ENCODE measurements at regions not wholly inside any gene's neighbourhood (a gene's known extent, or its start where the extent isn't known, plus 50 kb on each side); places are given as distances from the start of the nearest gene placed in this dataset.

- ATAC-seq (no peak), DNase-seq (no peak)
- TF ChIP-seq POLR2A (IDR thresholded peaks at IDR 0.05), result no peak
- TF ChIP-seq, protein P1, sequence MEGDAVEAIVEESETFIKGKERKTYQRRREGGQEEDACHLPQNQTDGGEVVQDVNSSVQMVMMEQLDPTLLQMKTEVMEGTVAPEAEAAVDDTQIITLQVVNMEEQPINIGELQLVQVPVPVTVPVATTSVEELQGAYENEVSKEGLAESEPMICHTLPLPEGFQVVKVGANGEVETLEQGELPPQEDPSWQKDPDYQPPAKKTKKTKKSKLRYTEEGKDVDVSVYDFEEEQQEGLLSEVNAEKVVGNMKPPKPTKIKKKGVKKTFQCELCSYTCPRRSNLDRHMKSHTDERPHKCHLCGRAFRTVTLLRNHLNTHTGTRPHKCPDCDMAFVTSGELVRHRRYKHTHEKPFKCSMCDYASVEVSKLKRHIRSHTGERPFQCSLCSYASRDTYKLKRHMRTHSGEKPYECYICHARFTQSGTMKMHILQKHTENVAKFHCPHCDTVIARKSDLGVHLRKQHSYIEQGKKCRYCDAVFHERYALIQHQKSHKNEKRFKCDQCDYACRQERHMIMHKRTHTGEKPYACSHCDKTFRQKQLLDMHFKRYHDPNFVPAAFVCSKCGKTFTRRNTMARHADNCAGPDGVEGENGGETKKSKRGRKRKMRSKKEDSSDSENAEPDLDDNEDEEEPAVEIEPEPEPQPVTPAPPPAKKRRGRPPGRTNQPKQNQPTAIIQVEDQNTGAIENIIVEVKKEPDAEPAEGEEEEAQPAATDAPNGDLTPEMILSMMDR (IDR thresholded peaks at IDR 0.05 in 4 of 5, conservative IDR thresholded peaks at IDR 0.05 in 1 of 5), result no peak
- H3K27me3 ChIP-seq, result no peaks in the 10 kb centered on the region
- no peaks in the 10 kb centered on the region for H3K36me3 ChIP-seq
- intact Hi-C loops (cut with DNase I; ENCODE audit: low total_unique reads) (no loop called here), in situ Hi-C loops (cut with MboI; ENCODE audit: low sequenced_read_pairs in 4 of 4) (no loop called here)
- no peak overlapping the region for H3K27ac ChIP-seq
- no peaks in the 10 kb centered on the region for H3K4me1 ChIP-seq
- H3K9me3 ChIP-seq, result no peaks in the 10 kb centered on the region
- H3K4me3 ChIP-seq, result no peak overlapping the region
Measured at GRCh38 chrX:120746153-120746552, 116.3 kb upstream of the C1GALT1C1 start.

- ATAC-seq, result no peak
- no peak for DNase-seq
- Histone ChIP-seq H3K36me3 (no peaks in the 10 kb centered on the region), H3K4me1 (no peaks in the 10 kb centered on the region), H3K4me3 (no peak overlapping the region), H3K27me3 (no peaks in the 10 kb centered on the region), H3K27ac (no peak overlapping the region), H3K9me3 (no peaks in the 10 kb centered on the region)
- TF ChIP-seq, protein P1 (IDR thresholded peaks at IDR 0.05 in 4 of 5, conservative IDR thresholded peaks at IDR 0.05 in 1 of 5), result no peak
- TF ChIP-seq POLR2A (IDR thresholded peaks at IDR 0.05), result no peak
- in situ Hi-C loops (cut with MboI; ENCODE audit: low sequenced_read_pairs in 4 of 4), result no loop called here
- intact Hi-C loops (cut with DNase I; ENCODE audit: low total_unique reads), result no loop called here
Measured at GRCh38 chrX:120742946-120743665, 113.3 kb upstream of the C1GALT1C1 start.

DNA sequence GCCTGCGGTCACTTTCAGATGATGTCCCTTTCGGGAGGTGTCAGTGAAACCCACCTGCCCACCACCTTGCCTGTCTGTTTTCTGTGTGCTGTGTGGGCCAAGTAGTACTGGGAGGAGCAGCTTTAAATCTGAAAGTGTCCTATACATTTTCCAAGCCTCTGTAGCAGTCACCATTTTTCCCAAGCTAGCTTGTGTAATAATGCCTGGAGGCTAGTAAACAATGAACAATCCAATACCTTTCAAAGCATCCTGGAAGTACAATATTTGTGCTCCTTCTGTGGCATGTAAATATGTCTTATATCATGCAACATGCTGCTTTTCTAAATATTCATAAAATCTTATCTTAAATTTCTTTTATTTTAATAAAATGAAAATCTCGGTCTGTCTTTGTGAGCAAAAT, 111.6 kb upstream of the C1GALT1C1 start:
- intact Hi-C loops (cut with DNase I; ENCODE audit: low total_unique reads), result no loop called here
- no peak overlapping the region for H3K27ac ChIP-seq
- H3K9me3 ChIP-seq, result no peaks in the 10 kb centered on the region
- no peaks in the 10 kb centered on the region for H3K4me1 ChIP-seq
- no peak overlapping the region for H3K4me3 ChIP-seq
- H3K36me3 ChIP-seq, result no peaks in the 10 kb centered on the region
- ATAC-seq (no peak), DNase-seq (no peak)
- TF ChIP-seq, protein P1 (IDR thresholded peaks at IDR 0.05 in 4 of 5, conservative IDR thresholded peaks at IDR 0.05 in 1 of 5), result no peak
- TF ChIP-seq POLR2A (IDR thresholded peaks at IDR 0.05), result no peak
- no peaks in the 10 kb centered on the region for H3K27me3 ChIP-seq
- in situ Hi-C loops (cut with MboI; ENCODE audit: low sequenced_read_pairs in 4 of 4), result no loop called here

GRCh38 chrX:120740072-120740471, 110.2 kb upstream of the C1GALT1C1 start:
- no peak for DNase-seq

More at GRCh38 chrX:120740072-120740471, 110.2 kb upstream of the C1GALT1C1 start:
- ATAC-seq, result no peak
- Histone ChIP-seq H3K9me3 (no peaks in the 10 kb centered on the region), H3K27ac (no peak overlapping the region), H3K36me3 (no peaks in the 10 kb centered on the region), H3K4me1 (no peaks in the 10 kb centered on the region), H3K4me3 (no peak overlapping the region), H3K27me3 (no peaks in the 10 kb centered on the region)
- TF ChIP-seq POLR2A (IDR thresholded peaks at IDR 0.05), result no peak
- TF ChIP-seq, protein P1 (IDR thresholded peaks at IDR 0.05 in 4 of 5, conservative IDR thresholded peaks at IDR 0.05 in 1 of 5), result no peak
- in situ Hi-C loops (cut with MboI; ENCODE audit: low sequenced_read_pairs in 4 of 4), result no loop called here
- intact Hi-C loops (cut with DNase I; ENCODE audit: low total_unique reads), result no loop called here

Data from gastrocnemius medialis (tissue), 4 donors.